ENCODE measurements at regions not wholly inside any gene's neighbourhood (a gene's known extent, or its start where the extent isn't known, plus 50 kb on each side); places are given as distances from the start of the nearest gene placed in this dataset.

GRCh38 chr20:23146857-23147637, 60.9 kb upstream of the CD93 start:
- ChIA-PET CTCF (no interaction called here), POLR2A (interaction anchor here (0.8 kb wide), 1 partner anchor 96 kb away, joined by 3 read pairs; no protein-coding TSS in a partner anchor)
- DNase-seq (ENCODE audit: extremely low spot score) = no peak
- TF ChIP-seq FOXM1 (IDR thresholded peaks at IDR 0.05; ENCODE audit: borderline replicate concordance) (no peak), ELF4 (IDR thresholded peaks at IDR 0.05) (no peak), CTBP1 (IDR thresholded peaks at IDR 0.05; ENCODE audit: borderline replicate concordance) (no peak), SUZ12 (IDR thresholded peaks at IDR 0.05) (no peak)

GRCh38 chr20:23146181-23146580, 60.1 kb upstream of the CD93 start:
- CTCF ChIA-PET = no interaction called here
- DNase-seq (ENCODE audit: extremely low spot score) = no peak
- TF ChIP-seq TARDBP (IDR thresholded peaks at IDR 0.05) = no peak
- no peak for TF ChIP-seq LEF1 (IDR thresholded peaks at IDR 0.05; ENCODE audit: borderline replicate concordance)
- no peak for TF ChIP-seq NFRKB (IDR thresholded peaks at IDR 0.05)
- no peak for TF ChIP-seq SP1 (IDR thresholded peaks at IDR 0.05)
- TF ChIP-seq ZNF384 (IDR thresholded peaks at IDR 0.05) = no peak
- TF ChIP-seq ARNT (IDR thresholded peaks at IDR 0.05) = no peak
- no peak for TF ChIP-seq HDGF (IDR thresholded peaks at IDR 0.05; ENCODE audit: borderline replicate concordance)
- no peak for TF ChIP-seq L3MBTL2 (conservative IDR thresholded peaks at IDR 0.05)
- POLR2A ChIA-PET = interaction anchor here (0.8 kb wide), 1 partner anchor 95 kb away, joined by 3 read pairs; no protein-coding TSS in a partner anchor

GRCh38 chr20:23145281-23145700, 59.2 kb upstream of the CD93 start:
- POLR2A ChIA-PET = no interaction called here
- no peak for DNase-seq (ENCODE audit: extremely low spot score)
- TF ChIP-seq TARDBP (IDR thresholded peaks at IDR 0.05) (no peak), CTBP1 (IDR thresholded peaks at IDR 0.05; ENCODE audit: borderline replicate concordance) (no peak)
- CTCF ChIA-PET = no interaction called here

GRCh38 chr20:23144856-23145255, 58.7 kb upstream of the CD93 start:
- TF ChIP-seq SP1 (IDR thresholded peaks at IDR 0.05) (no peak), BHLHE40 (IDR thresholded peaks at IDR 0.05; ENCODE audit: borderline replicate concordance) (no peak), PKNOX1 (IDR thresholded peaks at IDR 0.05) (no peak), ZNF384 (IDR thresholded peaks at IDR 0.05) (no peak), FOXK2 (IDR thresholded peaks at IDR 0.05) (no peak), FOXA1 (IDR thresholded peaks at IDR 0.05) (no peak), LEF1 (IDR thresholded peaks at IDR 0.05; ENCODE audit: borderline replicate concordance) (no peak), TARDBP (IDR thresholded peaks at IDR 0.05) (no peak), HDGF (IDR thresholded peaks at IDR 0.05; ENCODE audit: borderline replicate concordance) (no peak), SUZ12 (IDR thresholded peaks at IDR 0.05) (no peak), CTBP1 (IDR thresholded peaks at IDR 0.05; ENCODE audit: borderline replicate concordance) (no peak), NFRKB (IDR thresholded peaks at IDR 0.05) (no peak), ELF4 (IDR thresholded peaks at IDR 0.05) (no peak), ARNT (IDR thresholded peaks at IDR 0.05) (no peak), FOXM1 (IDR thresholded peaks at IDR 0.05; ENCODE audit: borderline replicate concordance) (no peak), L3MBTL2 (conservative IDR thresholded peaks at IDR 0.05) (no peak)
- POLR2A ChIA-PET = no interaction called here
- CTCF ChIA-PET = no interaction called here
- no peak for DNase-seq (ENCODE audit: extremely low spot score)

- no peak for TF ChIP-seq HDGF (IDR thresholded peaks at IDR 0.05; ENCODE audit: borderline replicate concordance)
- TF ChIP-seq CTBP1 (IDR thresholded peaks at IDR 0.05; ENCODE audit: borderline replicate concordance) = no peak
- TF ChIP-seq PKNOX1 (IDR thresholded peaks at IDR 0.05) = no peak
- TF ChIP-seq L3MBTL2 (conservative IDR thresholded peaks at IDR 0.05) = no peak
- no peak for TF ChIP-seq FOXM1 (IDR thresholded peaks at IDR 0.05; ENCODE audit: borderline replicate concordance)
- no peak for TF ChIP-seq TARDBP (IDR thresholded peaks at IDR 0.05)
- DNase-seq (ENCODE audit: extremely low spot score) = no peak
- ChIA-PET POLR2A (no interaction called here), CTCF (no interaction called here)
Observed at GRCh38 chr20:23143986-23144690, 58.0 kb upstream of the CD93 start.

GRCh38 chr20:23143098-23143497, 57.0 kb upstream of the CD93 start:
- no peak for DNase-seq (ENCODE audit: extremely low spot score)
- TF ChIP-seq CTBP1 (IDR thresholded peaks at IDR 0.05; ENCODE audit: borderline replicate concordance) (no peak), ARNT (IDR thresholded peaks at IDR 0.05) (no peak), HDGF (IDR thresholded peaks at IDR 0.05; ENCODE audit: borderline replicate concordance) (no peak), SP1 (IDR thresholded peaks at IDR 0.05) (no peak), ELF4 (IDR thresholded peaks at IDR 0.05) (no peak), TARDBP (IDR thresholded peaks at IDR 0.05) (no peak), FOXA1 (IDR thresholded peaks at IDR 0.05) (no peak), FOXK2 (IDR thresholded peaks at IDR 0.05) (no peak), NFRKB (IDR thresholded peaks at IDR 0.05) (no peak), FOXM1 (IDR thresholded peaks at IDR 0.05; ENCODE audit: borderline replicate concordance) (no peak), LEF1 (IDR thresholded peaks at IDR 0.05; ENCODE audit: borderline replicate concordance) (no peak), L3MBTL2 (conservative IDR thresholded peaks at IDR 0.05) (no peak), PKNOX1 (IDR thresholded peaks at IDR 0.05) (no peak), SUZ12 (IDR thresholded peaks at IDR 0.05) (no peak)
- CTCF ChIA-PET = no interaction called here
- POLR2A ChIA-PET = interaction anchor here (1.4 kb wide), 1 partner anchor 214 kb away, joined by 3 read pairs; no protein-coding TSS in a partner anchor

Measured in HEK293T (cell line).